OCI-LY3 (cell line): ENCODE measurements at regions not wholly inside any gene's neighbourhood (a gene's known extent, or its start where the extent isn't known, plus 50 kb on each side); places are given as distances from the start of the nearest gene placed in this dataset.

ENCODE experiments used
- H2AFZ ChIP-seq: fragments of 200-600, 300-600 bp; shearing (Covaris generic); 2 replicates; pipeline ENCODE4 v1.6.0; 2014; ENCODE audit warnings: antibody characterized with exemption, low read depth, low read length
- H3K27ac ChIP-seq: fragments of 200-600, 300-600 bp; sonication (generic); 2 replicates; pipeline ENCODE4 v1.5.1; 2014; ENCODE audit warnings: mild to moderate bottlenecking, low read length, moderate library complexity, mixed read lengths
- H3K27me3 ChIP-seq: fragments of 200-600, 300-600 bp; sonication (generic); 2 replicates; pipeline ENCODE4 v1.6.1; 2014; ENCODE audit warnings: low read depth, low read length, mixed read lengths
- H3K36me3 ChIP-seq: fragments of 200-600, 300-600 bp; sonication (generic); replicated peaks from 2 replicates; pipeline ENCODE3; 2014; ENCODE audit warnings: low read depth, low read length, mixed read lengths
- H3K4me1 ChIP-seq: fragments of 300-600, 200-600 bp; sonication (generic); 2 replicates; pipeline ENCODE4 v1.6.1; 2014; ENCODE audit warnings: low read length, mixed read lengths
- H3K4me2 ChIP-seq: fragments of 200-600, 300-600 bp; sonication (generic); 2 replicates; pipeline ENCODE4 v1.6.1; 2014; ENCODE audit warnings: low read length, mixed read lengths
- H3K4me3 ChIP-seq: fragments of 300-600, 200-600 bp; sonication (generic); 2 replicates; pipeline ENCODE4 v1.5.1; 2014; ENCODE audit warnings: antibody characterized with exemption, mild to moderate bottlenecking, low read length, moderate library complexity
- H3K79me2 ChIP-seq: fragments of 300-600, 200-600 bp; shearing (Covaris generic); 2 replicates; pipeline ENCODE4 v1.6.1; 2014; ENCODE audit warnings: mild to moderate bottlenecking, low read length, mixed read lengths
- H3K9ac ChIP-seq: fragments of 300-600, 200-600 bp; shearing (Covaris generic); 2 replicates; pipeline ENCODE4 v1.6.0; 2014; ENCODE audit warnings: mild to moderate bottlenecking, low read length, moderate library complexity
- H3K9me3 ChIP-seq: fragments of 200-600, 300-600 bp; shearing (Covaris generic); 2 replicates; pipeline ENCODE4 v1.6.1; 2014; ENCODE audit warnings: low read length, mixed read lengths; ENCODE audit not compliant: insufficient read depth
- H4K20me1 ChIP-seq: fragments of 200-600, 300-600 bp; sonication (generic); 2 replicates; pipeline ENCODE4 v1.6.1; 2016; ENCODE audit warnings: low read length, mixed read lengths; ENCODE audit not compliant: insufficient read depth
- CTCF ChIP-seq: fragments of 200-600, 300-600 bp; sonication (generic); IDR thresholded peaks from 2 replicates; pipeline ENCODE4 v1.5.1; 2014; ENCODE audit warnings: antibody characterized with exemption, low read length, low read depth
- EZH2phosphoT487 ChIP-seq: fragments of 200-600 bp; shearing (Covaris generic); IDR thresholded peaks from 2 replicates; pipeline ENCODE4 v1.6.1; 2018; ENCODE audit warnings: antibody characterized with exemption, mixed run types, low read depth

- TF ChIP-seq CTCF = no peak
- TF ChIP-seq EZH2phosphoT487 = no peak
- H3K4me1 ChIP-seq = peaks cover 25% of the 10 kb centered on the region
- H3K4me2 ChIP-seq = no peak overlapping the region
- no peaks in the 10 kb centered on the region for H3K9me3 ChIP-seq
- H3K9ac ChIP-seq = no peak overlapping the region
- H3K36me3 ChIP-seq = no peaks in the 10 kb centered on the region
- H3K27me3 ChIP-seq = no peaks in the 10 kb centered on the region
- H4K20me1 ChIP-seq = no peaks in the 10 kb centered on the region
- no peak overlapping the region for H3K27ac ChIP-seq
- no peak overlapping the region for H2AFZ ChIP-seq
- no peaks in the 10 kb centered on the region for H3K79me2 ChIP-seq
- no peak overlapping the region for H3K4me3 ChIP-seq
Observed at GRCh38 chr1:186775881-186776560, 52.7 kb upstream of the PLA2G4A start.

- Histone ChIP-seq H4K20me1 (no peaks in the 10 kb centered on the region), H2AFZ (no peak overlapping the region), H3K9ac (no peak overlapping the region), H3K79me2 (no peaks in the 10 kb centered on the region), H3K4me3 (no peak overlapping the region), H3K36me3 (no peaks in the 10 kb centered on the region), H3K27me3 (no peaks in the 10 kb centered on the region), H3K27ac (no peak overlapping the region), H3K4me2 (no peak overlapping the region), H3K4me1 (peaks cover 25% of the 10 kb centered on the region), H3K9me3 (no peaks in the 10 kb centered on the region)
- no peak for TF ChIP-seq EZH2phosphoT487
- no peak for TF ChIP-seq CTCF
Observed at GRCh38 chr1:186775036-186775435, 53.7 kb upstream of the PLA2G4A start.

GRCh38 chr1:186772228-186772627 lies 56.5 kb upstream of the PLA2G4A start:
- Histone ChIP-seq H3K27ac (no peak overlapping the region), H3K4me1 (peaks cover 33% of the 10 kb centered on the region), H3K36me3 (no peaks in the 10 kb centered on the region), H3K9ac (no peak overlapping the region), H3K79me2 (no peaks in the 10 kb centered on the region), H4K20me1 (no peaks in the 10 kb centered on the region), H2AFZ (no peak overlapping the region), H3K27me3 (no peaks in the 10 kb centered on the region), H3K9me3 (no peaks in the 10 kb centered on the region), H3K4me3 (no peak overlapping the region), H3K4me2 (no peak overlapping the region)
- TF ChIP-seq CTCF (no peak), EZH2phosphoT487 (no peak)

- TF ChIP-seq EZH2phosphoT487 = no peak
- no peak for TF ChIP-seq CTCF
- no peak overlapping the region for H3K9ac ChIP-seq
Observed at GRCh38 chr1:186770421-186770820, 58.3 kb upstream of the PLA2G4A start.

More at GRCh38 chr1:186770421-186770820, 58.3 kb upstream of the PLA2G4A start:
- H3K27me3 ChIP-seq = no peaks in the 10 kb centered on the region
- no peaks in the 10 kb centered on the region for H3K79me2 ChIP-seq
- no peaks in the 10 kb centered on the region for H4K20me1 ChIP-seq
- no peak overlapping the region for H3K4me3 ChIP-seq
- H3K4me2 ChIP-seq = no peak overlapping the region
- H3K27ac ChIP-seq = no peak overlapping the region
- no peak overlapping the region for H2AFZ ChIP-seq
- no peaks in the 10 kb centered on the region for H3K36me3 ChIP-seq
- no peaks in the 10 kb centered on the region for H3K9me3 ChIP-seq
- H3K4me1 ChIP-seq = peaks cover 33% of the 10 kb centered on the region
